ENCODE measurements at regions not wholly inside any gene's neighbourhood (a gene's known extent, or its start where the extent isn't known, plus 50 kb on each side); places are given as distances from the start of the nearest gene placed in this dataset.

- TF ChIP-seq POLR2A (IDR thresholded peaks at IDR 0.05) (no peak), EP300 (IDR thresholded peaks at IDR 0.05) (no peak), CTCF (IDR thresholded peaks at IDR 0.05) (no peak), POLR2AphosphoS5 (IDR thresholded peaks at IDR 0.05) (no peak)
- no peaks in the 10 kb centered on the region for H3K9me3 ChIP-seq
- H3K27me3 ChIP-seq: no peaks in the 10 kb centered on the region
- H3K36me3 ChIP-seq: no peaks in the 10 kb centered on the region
- H3K4me1 ChIP-seq: no peaks in the 10 kb centered on the region
- WGBS, 2 donors: 88 to 90% methylated on average over 1 of the region's 1 CpG
- no peak overlapping the region for H3K27ac ChIP-seq
- no peak overlapping the region for H3K4me3 ChIP-seq
- ATAC-seq (ENCODE audit: low FRiP score in 2 of 2) (no peak), DNase-seq (no peak)
These were observed 976.2 kb downstream of the FSTL5 start for GRCh38 chr4:161187569-161187968.

GRCh38 chr4:161186750-161187149 lies 977.0 kb downstream of the FSTL5 start:
- H3K9me3 ChIP-seq: no peaks in the 10 kb centered on the region
- TF ChIP-seq EP300 (IDR thresholded peaks at IDR 0.05) (no peak), CTCF (IDR thresholded peaks at IDR 0.05) (no peak), POLR2AphosphoS5 (IDR thresholded peaks at IDR 0.05) (no peak), POLR2A (IDR thresholded peaks at IDR 0.05) (no peak)
- no peaks in the 10 kb centered on the region for H3K27me3 ChIP-seq
- no peaks in the 10 kb centered on the region for H3K4me1 ChIP-seq
- H3K4me3 ChIP-seq: no peak overlapping the region
- no peak for ATAC-seq (ENCODE audit: low FRiP score in 2 of 2)
- 29 to 30% methylated on average over 2 of the region's 2 CpGs for WGBS, 2 donors
- no peaks in the 10 kb centered on the region for H3K36me3 ChIP-seq
- H3K27ac ChIP-seq: no peak overlapping the region
- DNase-seq: no peak

- H3K4me1 ChIP-seq: no peaks in the 10 kb centered on the region
- H3K27me3 ChIP-seq: no peaks in the 10 kb centered on the region
- H3K27ac ChIP-seq: no peak overlapping the region
- TF ChIP-seq POLR2A (IDR thresholded peaks at IDR 0.05): no peak
- TF ChIP-seq POLR2AphosphoS5 (IDR thresholded peaks at IDR 0.05): no peak
- TF ChIP-seq EP300 (IDR thresholded peaks at IDR 0.05): no peak
- no peak for TF ChIP-seq CTCF (IDR thresholded peaks at IDR 0.05)
- H3K4me3 ChIP-seq: no peak overlapping the region
- whole genome bisulfite sequencing, 2 donors: 57 to 76% methylated on average over 1 of the region's 1 CpG
- no peak for ATAC-seq (ENCODE audit: low FRiP score in 2 of 2)
- no peaks in the 10 kb centered on the region for H3K9me3 ChIP-seq
- no peaks in the 10 kb centered on the region for H3K36me3 ChIP-seq
- no peak for DNase-seq
These were observed 977.8 kb downstream of the FSTL5 start for GRCh38 chr4:161186012-161186411.

GRCh38 chr4:161183729-161184128 lies 980.1 kb downstream of the FSTL5 start:
- no peaks in the 10 kb centered on the region for H3K27me3 ChIP-seq
- H3K4me3 ChIP-seq: no peak overlapping the region
- 66 to 80% methylated on average over 3 of the region's 3 CpGs for WGBS, 2 donors
- TF ChIP-seq POLR2A (IDR thresholded peaks at IDR 0.05) (no peak), EP300 (IDR thresholded peaks at IDR 0.05) (no peak), CTCF (IDR thresholded peaks at IDR 0.05) (no peak), POLR2AphosphoS5 (IDR thresholded peaks at IDR 0.05) (no peak)
- H3K4me1 ChIP-seq: no peaks in the 10 kb centered on the region
- no peak for ATAC-seq (ENCODE audit: low FRiP score in 2 of 2)
- no peaks in the 10 kb centered on the region for H3K9me3 ChIP-seq
- no peak overlapping the region for H3K27ac ChIP-seq
- DNase-seq: no peak
- no peaks in the 10 kb centered on the region for H3K36me3 ChIP-seq

- DNase-seq: no peak
- WGBS, 2 donors: 82 to 87% methylated on average over 3 of the region's 3 CpGs
- Histone ChIP-seq H3K9me3 (no peaks in the 10 kb centered on the region), H3K27ac (no peak overlapping the region), H3K4me3 (no peak overlapping the region), H3K36me3 (no peaks in the 10 kb centered on the region), H3K27me3 (no peaks in the 10 kb centered on the region), H3K4me1 (no peaks in the 10 kb centered on the region)
- TF ChIP-seq POLR2AphosphoS5 (IDR thresholded peaks at IDR 0.05): no peak
- no peak for TF ChIP-seq EP300 (IDR thresholded peaks at IDR 0.05)
- TF ChIP-seq CTCF (IDR thresholded peaks at IDR 0.05): no peak
- TF ChIP-seq POLR2A (IDR thresholded peaks at IDR 0.05): no peak
- ATAC-seq (ENCODE audit: low FRiP score in 2 of 2): no peak
These were observed 980.9 kb downstream of the FSTL5 start for GRCh38 chr4:161182913-161183312.
